Endothelial cell of umbilical vein (primary cell): ENCODE measurements at regions not wholly inside any gene's neighbourhood (a gene's known extent, or its start where the extent isn't known, plus 50 kb on each side); places are given as distances from the start of the nearest gene placed in this dataset.
A peak's percentile ranks its signal among the peaks of the same experiment; 100 is the strongest.

ENCODE experiments used
- BruUV-seq: library from RNA; stranded (reverse); fragments of 400-500 nt; replicated peaks from 2 replicates; lab custom pipeline; 2021; lab: Mats Ljungman, UMichigan
- CTCF ChIA-PET: fragments of 300-600, 350-600 bp; sonication (Branson Sonifier 250); formaldehyde crosslinking; loops from one replicate; lab custom pipeline; 2021; ENCODE audit warnings: antibody characterized with exemption, inconsistent platforms; lab: Charles Lee
- POLR2A ChIA-PET: fragments of 300-600, 350-600 bp; sonication (Branson Sonifier 250); formaldehyde crosslinking; loops from one replicate; lab custom pipeline; 2021; ENCODE audit warnings: antibody characterized with exemption, inconsistent platforms; lab: Charles Lee
- DNase-seq: peaks from one replicate; pipeline ENCODE4 v3.0.0-alpha.2; 2011; ENCODE audit warnings: low read depth, low spot score
- FAIRE-seq: peaks from 2 replicates; lab custom pipeline; 2011; peaks lifted over from hg19 to GRCh38; lab: Jason Lieb, UNC
- H2AFZ ChIP-seq: 2 replicates; pipeline ENCODE4 v1.6.0; 2012; ENCODE audit warnings: low read depth, low read length, control low read depth, inconsistent platforms
- H3K27ac ChIP-seq: 2 replicates; pipeline ENCODE4 v1.5.1; 2011; ENCODE audit warnings: low read depth, mild to moderate bottlenecking, control low read depth, low read length, moderate library complexity; ENCODE audit not compliant: insufficient read depth
- H3K27me3 ChIP-seq, 2 experiments: 2 replicates each; pipeline versions ENCODE4 v1.6.0 to v1.6.1; 2011; ENCODE audit warnings: low read length in 2 of 2, mixed read lengths in 1 of 2; ENCODE audit not compliant: control insufficient read depth in 2 of 2, insufficient read depth in 2 of 2
- H3K36me3 ChIP-seq, 2 experiments: 2 replicates in 1 of 2; 3 replicates in 1 of 2; pipeline ENCODE4 v1.5.1; 2011; ENCODE audit warnings: low read length in 2 of 2, mild to moderate bottlenecking in 1 of 2, moderate library complexity in 1 of 2; ENCODE audit not compliant: control insufficient read depth in 2 of 2, insufficient read depth in 2 of 2; ENCODE audit errors: extremely low read depth in 1 of 2
- H3K4me1 ChIP-seq: 3 replicates; pipeline ENCODE4 v1.5.1; 2011; ENCODE audit warnings: mild to moderate bottlenecking, low read length; ENCODE audit not compliant: control insufficient read depth, insufficient read depth; ENCODE audit errors: extremely low read depth
- H3K4me2 ChIP-seq: 2 replicates; pipeline ENCODE4 v1.6.1; 2011; ENCODE audit warnings: low read length, control low read depth, mixed read lengths; ENCODE audit not compliant: insufficient read depth
- H3K4me3 ChIP-seq, 3 experiments: fragments of 200-600 bp in 1 of 3; sonication (generic), shearing (Covaris generic) in 1 of 3; replicated peaks in 1 of 3; 2 replicates each; pipeline ENCODE4 v1.5.1; 2011 to 2016; ENCODE audit warnings: control low read depth in 3 of 3, low read length in 3 of 3, mild to moderate bottlenecking in 2 of 3, inconsistent platforms in 1 of 3, low read depth in 1 of 3, moderate library complexity in 1 of 3; ENCODE audit not compliant: insufficient read depth in 1 of 3
- H3K79me2 ChIP-seq: 2 replicates; pipeline ENCODE4 v1.6.0; 2012; ENCODE audit warnings: low read length, inconsistent platforms; ENCODE audit not compliant: control insufficient read depth, insufficient read depth
- H3K9ac ChIP-seq: replicated peaks from 2 replicates; pipeline ENCODE3; 2011; ENCODE audit warnings: low read length, control low read depth; ENCODE audit not compliant: insufficient read depth; ENCODE audit errors: extremely low read depth
- H3K9me1 ChIP-seq: replicated peaks from 3 replicates; pipeline ENCODE4 v1.6.0; 2011; ENCODE audit warnings: mild to moderate bottlenecking, low read length; ENCODE audit not compliant: control insufficient read depth, insufficient read depth; ENCODE audit errors: extremely low read depth
- H3K9me3 ChIP-seq: replicated peaks from 2 replicates; pipeline ENCODE4 v1.5.1; 2012; ENCODE audit warnings: low read length, inconsistent platforms; ENCODE audit not compliant: control insufficient read depth, insufficient read depth
- H4K20me1 ChIP-seq: replicated peaks from 2 replicates; pipeline ENCODE3; 2011; ENCODE audit warnings: mild to moderate bottlenecking, low read length; ENCODE audit not compliant: control insufficient read depth, insufficient read depth; ENCODE audit errors: extremely low read depth
- EZH2 ChIP-seq: IDR thresholded peaks from 2 replicates; pipeline ENCODE4 v1.6.1; 2012; ENCODE audit warnings: borderline replicate concordance, low read depth, mild to moderate bottlenecking, moderate library complexity, low read length, inconsistent platforms; ENCODE audit not compliant: severe bottlenecking
- FOS ChIP-seq: IDR thresholded peaks from 2 replicates; pipeline ENCODE4 v1.6.1; 2011; ENCODE audit warnings: mild to moderate bottlenecking, low read length, moderate library complexity, borderline replicate concordance; ENCODE audit not compliant: insufficient read depth
- GATA2 ChIP-seq: IDR thresholded peaks from 2 replicates; pipeline ENCODE4 v1.7.0; 2011; ENCODE audit warnings: low read depth, mild to moderate bottlenecking, moderate library complexity, mixed read lengths, low read length; ENCODE audit not compliant: insufficient read length, insufficient read depth
- JUN ChIP-seq: IDR thresholded peaks from 2 replicates; pipeline ENCODE4 v1.6.1; 2011; ENCODE audit warnings: borderline replicate concordance, low read depth; ENCODE audit not compliant: insufficient read length, insufficient read depth
- MAX ChIP-seq: IDR thresholded peaks from 2 replicates; pipeline ENCODE4 v1.6.1; 2011; ENCODE audit not compliant: insufficient read depth, insufficient read length
- MYC ChIP-seq: IDR thresholded peaks from one replicate; pipeline ENCODE4 v1.6.1; 2011; ENCODE audit warnings: mild to moderate bottlenecking, low read depth, low read length
- POLR2A ChIP-seq: IDR thresholded peaks from 2 replicates; pipeline ENCODE4 v1.6.1; 2012; ENCODE audit warnings: low read depth, mild to moderate bottlenecking, control low read depth, low read length
- POLR2AphosphoS5 ChIP-seq: IDR thresholded peaks from 2 replicates; pipeline ENCODE4 v1.6.1; 2012; ENCODE audit warnings: low read depth, mild to moderate bottlenecking, control low read depth, low read length, moderate library complexity; ENCODE audit not compliant: insufficient read depth
- dilution Hi-C: fragments of 300-500 bp; cut with MboI; formaldehyde crosslinking; loops from one replicate; pipeline ENCODE4 v1.15.0; 2019; ENCODE audit warnings: low sequenced_read_pairs; ENCODE audit not compliant: extremely low pct_ligation_motif_present
- intact Hi-C: fragments of 100-400 bp; cut with micrococcal nuclease; formaldehyde crosslinking; loops from one replicate; pipeline ENCODE4 v1.10.0; 2022
- TF ChIP-seq, protein P1 (sequence below), 2 donors: IDR thresholded peaks; 1 replicate in 1 of 2; 2 replicates in 1 of 2; pipeline ENCODE4 v1.5.1; 2011; ENCODE audit warnings: low read length in 2 of 2, mild to moderate bottlenecking in 2 of 2, moderate library complexity in 2 of 2, control low read depth in 1 of 2, inconsistent platforms in 1 of 2, low read depth in 1 of 2; ENCODE audit not compliant: insufficient read depth in 1 of 2; ENCODE audit errors: extremely low read depth in 1 of 2

DNA sequence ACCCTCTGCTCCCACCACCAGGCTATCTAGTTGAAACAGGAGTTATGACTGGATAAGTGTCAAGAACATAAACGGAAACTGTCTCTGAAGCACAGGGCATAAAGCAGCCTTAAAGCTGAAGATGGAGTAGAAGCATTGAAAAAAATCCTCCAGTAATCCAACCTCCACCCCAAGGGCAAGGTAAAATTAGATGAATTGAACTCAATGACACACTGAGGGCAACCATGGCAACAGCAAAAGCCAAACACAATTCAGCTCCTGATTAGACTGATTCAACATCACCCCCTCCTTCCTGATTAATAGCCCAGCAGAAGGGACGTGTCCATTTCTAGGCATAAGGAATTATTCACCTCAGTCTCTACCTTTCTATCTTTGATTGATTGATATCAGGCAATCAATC, 183.2 kb upstream of the MAP3K1 start:
- H3K4me1 ChIP-seq: peaks cover 8% of the 10 kb centered on the region
- POLR2A ChIA-PET: no interaction called here

More for the DNA sequence above, 183.2 kb upstream of the MAP3K1 start:
- H4K20me1 ChIP-seq: no peaks in the 10 kb centered on the region
- no TSS peak for BruUV-seq
- no peak overlapping the region for H3K9ac ChIP-seq
- no peaks in the 10 kb centered on the region for H3K27me3 ChIP-seq
- dilution Hi-C loops: no loop called here
- peak; percentile 38 for DNase-seq
- no peak overlapping the region for H3K4me3 ChIP-seq
- CTCF ChIA-PET: no interaction called here
- no peaks in the 10 kb centered on the region for H3K79me2 ChIP-seq
- no peak overlapping the region for H2AFZ ChIP-seq
- H3K36me3 ChIP-seq: no peaks in the 10 kb centered on the region
- no peak overlapping the region for H3K4me2 ChIP-seq
- H3K9me1 ChIP-seq: no peaks in the 10 kb centered on the region
- TF ChIP-seq GATA2 (no peak), POLR2AphosphoS5 (no peak), JUN (no peak), FOS (no peak), EZH2 (no peak), POLR2A (no peak), MYC (no peak), MAX (no peak)
- TF ChIP-seq, protein P1, sequence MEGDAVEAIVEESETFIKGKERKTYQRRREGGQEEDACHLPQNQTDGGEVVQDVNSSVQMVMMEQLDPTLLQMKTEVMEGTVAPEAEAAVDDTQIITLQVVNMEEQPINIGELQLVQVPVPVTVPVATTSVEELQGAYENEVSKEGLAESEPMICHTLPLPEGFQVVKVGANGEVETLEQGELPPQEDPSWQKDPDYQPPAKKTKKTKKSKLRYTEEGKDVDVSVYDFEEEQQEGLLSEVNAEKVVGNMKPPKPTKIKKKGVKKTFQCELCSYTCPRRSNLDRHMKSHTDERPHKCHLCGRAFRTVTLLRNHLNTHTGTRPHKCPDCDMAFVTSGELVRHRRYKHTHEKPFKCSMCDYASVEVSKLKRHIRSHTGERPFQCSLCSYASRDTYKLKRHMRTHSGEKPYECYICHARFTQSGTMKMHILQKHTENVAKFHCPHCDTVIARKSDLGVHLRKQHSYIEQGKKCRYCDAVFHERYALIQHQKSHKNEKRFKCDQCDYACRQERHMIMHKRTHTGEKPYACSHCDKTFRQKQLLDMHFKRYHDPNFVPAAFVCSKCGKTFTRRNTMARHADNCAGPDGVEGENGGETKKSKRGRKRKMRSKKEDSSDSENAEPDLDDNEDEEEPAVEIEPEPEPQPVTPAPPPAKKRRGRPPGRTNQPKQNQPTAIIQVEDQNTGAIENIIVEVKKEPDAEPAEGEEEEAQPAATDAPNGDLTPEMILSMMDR (IDR thresholded peaks at IDR 0.05; ENCODE audit: extremely low read depth in 1 of 2, insufficient read depth in 1 of 2, low read depth in 1 of 2, low read length in 2 of 2): no peak
- no peak for FAIRE-seq
- no peaks in the 10 kb centered on the region for H3K9me3 ChIP-seq
- intact Hi-C loops: no loop called here
- no peak overlapping the region for H3K27ac ChIP-seq
